HCT116 (cell line): ENCODE measurements at regions not wholly inside any gene's neighbourhood (a gene's known extent, or its start where the extent isn't known, plus 50 kb on each side); places are given as distances from the start of the nearest gene placed in this dataset.

Experiments used
- ATAC-seq: fragments of 200-7000 bp; cut with Tn5 transposase; 2 replicates; pipeline ENCODE4 v1.9.1; 2020; ENCODE audit warnings: mild to moderate bottlenecking, moderate library complexity
- BruUV-seq: library from RNA; stranded (reverse); fragments of 400-500 nt; replicated peaks from 2 replicates; lab custom pipeline; 2021; lab: Mats Ljungman, UMichigan
- CTCF ChIA-PET: fragments of 300-600 bp; sonication (Branson Sonifier 250); formaldehyde crosslinking; loops from one replicate; lab custom pipeline; 2021; ENCODE audit warnings: antibody characterized with exemption; lab: Charles Lee
- POLR2A ChIA-PET: fragments of 300-600, 350-600 bp; sonication (Branson Sonifier 250); formaldehyde crosslinking; loops from one replicate; lab custom pipeline; 2021; ENCODE audit warnings: antibody characterized with exemption; lab: Charles Lee
- RAD21 ChIA-PET, 2 experiments: fragments of 300-600 bp; sonication (Branson Sonifier 250); formaldehyde crosslinking; loops; one replicate each; lab custom pipeline; 2023; ENCODE audit warnings: low total read pairs in 2 of 2; ENCODE audit not compliant: uncharacterized antibody in 2 of 2, unreplicated experiment in 2 of 2, low non-redundant PET in 1 of 2; lab: Charles Lee
- DNase-seq: peaks from one replicate; pipeline ENCODE4 v3.0.0-alpha.2; 2010; ENCODE audit warnings: low read depth, low spot score
- H2AFZ ChIP-seq: fragments of 200-600 bp; shearing (Covaris generic), sonication (generic); 2 replicates; pipeline ENCODE4 v1.6.1; 2017; ENCODE audit warnings: low read depth, mixed run types, mixed read lengths, antibody characterized with exemption, low read length; ENCODE audit not compliant: poor library complexity, severe bottlenecking
- H3K27ac ChIP-seq: 2 replicates; pipeline ENCODE4 v1.5.1; 2012; ENCODE audit warnings: low read depth, low read length
- H3K27me3 ChIP-seq: fragments of 200-600 bp; sonication (generic); 2 replicates; pipeline ENCODE4 v1.6.1; 2016; ENCODE audit warnings: mixed run types, low read length, mixed read lengths; ENCODE audit not compliant: insufficient read depth
- H3K36me3 ChIP-seq, 2 experiments: fragments of 200-500 bp in 1 of 2; fragments of 200-600 bp in 1 of 2; sonication (Bioruptor generic) in 1 of 2; sonication (generic) in 1 of 2; 2 replicates each; pipeline versions ENCODE4 v1.5.1 to v1.6.1; 2014 to 2016; ENCODE audit warnings: low read length in 2 of 2, inconsistent platforms in 1 of 2, mixed read lengths in 1 of 2, mixed run types in 1 of 2; ENCODE audit not compliant: insufficient read depth in 2 of 2, control insufficient read depth in 1 of 2
- H3K4me1 ChIP-seq, 2 experiments: fragments of 200-600 bp in 1 of 2; sonication (generic) in 1 of 2; 2 replicates each; pipeline versions ENCODE4 v1.5.1 to v1.6.1; 2012 to 2017; ENCODE audit warnings: low read length in 2 of 2, inconsistent platforms in 1 of 2, mild to moderate bottlenecking in 1 of 2, mixed read lengths in 1 of 2, mixed run types in 1 of 2, moderate library complexity in 1 of 2; ENCODE audit not compliant: insufficient read depth in 2 of 2, control insufficient read depth in 1 of 2
- H3K4me2 ChIP-seq: fragments of 200-600 bp; sonication (generic); 2 replicates; pipeline ENCODE4 v1.6.1; 2017; ENCODE audit warnings: mixed run types, low read length, mixed read lengths
- H3K4me3 ChIP-seq, 2 experiments: fragments of 200-600 bp in 1 of 2; sonication (generic) in 1 of 2; replicated peaks in 1 of 2; 2 replicates each; pipeline ENCODE4 v1.5.1; 2011 to 2016; ENCODE audit warnings: low read length in 2 of 2, control low read depth in 1 of 2, low read depth in 1 of 2, mild to moderate bottlenecking in 1 of 2, mixed read lengths in 1 of 2, mixed run types in 1 of 2
- H3K79me2 ChIP-seq: fragments of 200-600 bp; sonication (generic); 2 replicates; pipeline ENCODE4 v1.6.1; 2017; ENCODE audit warnings: mild to moderate bottlenecking, mixed run types, low read length, moderate library complexity, mixed read lengths; ENCODE audit not compliant: insufficient read depth
- H3K9ac ChIP-seq: fragments of 200-600 bp; sonication (generic); 2 replicates; pipeline ENCODE4 v1.6.1; 2016; ENCODE audit warnings: low read length, mixed read lengths
- H3K9me2 ChIP-seq: fragments of 200-600 bp; sonication (generic), shearing (Covaris generic); 2 replicates; pipeline ENCODE4 v1.6.1; 2017; ENCODE audit warnings: mixed run types, mild to moderate bottlenecking, moderate library complexity; ENCODE audit not compliant: insufficient read depth
- H3K9me3 ChIP-seq, 2 experiments: fragments of 200-500 bp in 1 of 2; fragments of 200-600 bp in 1 of 2; sonication (Bioruptor generic) in 1 of 2; sonication (generic) in 1 of 2; 2 replicates each; pipeline ENCODE4 v1.6.1; 2014 to 2017; ENCODE audit warnings: low read length in 2 of 2, mixed read lengths in 2 of 2, inconsistent platforms in 1 of 2, low read depth in 1 of 2, mild to moderate bottlenecking in 1 of 2, mixed run types in 1 of 2, moderate library complexity in 1 of 2; ENCODE audit not compliant: control insufficient read depth in 1 of 2, insufficient read depth in 1 of 2
- H4K20me1 ChIP-seq: fragments of 200-600 bp; sonication (generic), shearing (Covaris generic); 2 replicates; pipeline ENCODE4 v1.6.1; 2017; ENCODE audit warnings: mixed run types, mild to moderate bottlenecking, moderate library complexity; ENCODE audit not compliant: insufficient read depth
- EGR1 ChIP-seq: IDR thresholded peaks from 2 replicates; pipeline ENCODE4 v1.6.1; 2012; ENCODE audit warnings: low read depth
- ELF1 ChIP-seq: IDR thresholded peaks from 2 replicates; pipeline ENCODE4 v1.6.1; 2012; ENCODE audit warnings: low read depth, borderline replicate concordance
- EZH2phosphoT487 ChIP-seq: fragments of 200-600 bp; IDR thresholded peaks from 2 replicates; pipeline ENCODE4 v1.6.1; 2018; ENCODE audit warnings: antibody characterized with exemption, borderline replicate concordance
- FOSL1 ChIP-seq: IDR thresholded peaks from 2 replicates; pipeline ENCODE4 v1.6.1; 2012; ENCODE audit warnings: low read depth
- JUND ChIP-seq: IDR thresholded peaks from 2 replicates; pipeline ENCODE4 v1.6.1; 2012
- POLR2A ChIP-seq: IDR thresholded peaks from 2 replicates; pipeline ENCODE4 v1.7.0; 2011; ENCODE audit warnings: borderline replicate concordance; ENCODE audit not compliant: insufficient read depth, insufficient read length; ENCODE audit errors: extremely low read depth
- SIN3A ChIP-seq: IDR thresholded peaks from 2 replicates; pipeline ENCODE4 v1.6.1; 2012; ENCODE audit warnings: low read depth
- ZNF274 ChIP-seq: fragments of 200-500 bp; sonication (Bioruptor generic); IDR thresholded peaks from 2 replicates; pipeline ENCODE4 v1.6.1; 2014; ENCODE audit warnings: mild to moderate bottlenecking, low read depth, low read length, inconsistent platforms
- intact Hi-C: fragments of 100-400 bp; cut with micrococcal nuclease; formaldehyde crosslinking; loops from 2 replicates; pipeline ENCODE4 v1.10.0; 2022
- TF ChIP-seq, protein P1 (sequence below), 3 experiments: fragments of 200-600 bp in 1 of 3; sonication (generic) in 1 of 3; IDR thresholded peaks in 2 of 3; conservative IDR thresholded peaks in 1 of 3; 2 replicates each; pipeline ENCODE4 v1.5.1; 2012 to 2017; ENCODE audit warnings: low read depth in 2 of 3, low read length in 2 of 3, antibody characterized with exemption in 1 of 3, borderline replicate concordance in 1 of 3, control low read depth in 1 of 3, mild to moderate bottlenecking in 1 of 3, mixed read lengths in 1 of 3, mixed run types in 1 of 3, moderate library complexity in 1 of 3; ENCODE audit not compliant: insufficient read depth in 1 of 3
- TF ChIP-seq, protein P2 (sequence below): IDR thresholded peaks from 2 replicates; pipeline ENCODE4 v1.6.1; 2012
- TF ChIP-seq, protein P3 (sequence below): IDR thresholded peaks from 2 replicates; pipeline ENCODE4 v1.6.1; 2012

DNA sequence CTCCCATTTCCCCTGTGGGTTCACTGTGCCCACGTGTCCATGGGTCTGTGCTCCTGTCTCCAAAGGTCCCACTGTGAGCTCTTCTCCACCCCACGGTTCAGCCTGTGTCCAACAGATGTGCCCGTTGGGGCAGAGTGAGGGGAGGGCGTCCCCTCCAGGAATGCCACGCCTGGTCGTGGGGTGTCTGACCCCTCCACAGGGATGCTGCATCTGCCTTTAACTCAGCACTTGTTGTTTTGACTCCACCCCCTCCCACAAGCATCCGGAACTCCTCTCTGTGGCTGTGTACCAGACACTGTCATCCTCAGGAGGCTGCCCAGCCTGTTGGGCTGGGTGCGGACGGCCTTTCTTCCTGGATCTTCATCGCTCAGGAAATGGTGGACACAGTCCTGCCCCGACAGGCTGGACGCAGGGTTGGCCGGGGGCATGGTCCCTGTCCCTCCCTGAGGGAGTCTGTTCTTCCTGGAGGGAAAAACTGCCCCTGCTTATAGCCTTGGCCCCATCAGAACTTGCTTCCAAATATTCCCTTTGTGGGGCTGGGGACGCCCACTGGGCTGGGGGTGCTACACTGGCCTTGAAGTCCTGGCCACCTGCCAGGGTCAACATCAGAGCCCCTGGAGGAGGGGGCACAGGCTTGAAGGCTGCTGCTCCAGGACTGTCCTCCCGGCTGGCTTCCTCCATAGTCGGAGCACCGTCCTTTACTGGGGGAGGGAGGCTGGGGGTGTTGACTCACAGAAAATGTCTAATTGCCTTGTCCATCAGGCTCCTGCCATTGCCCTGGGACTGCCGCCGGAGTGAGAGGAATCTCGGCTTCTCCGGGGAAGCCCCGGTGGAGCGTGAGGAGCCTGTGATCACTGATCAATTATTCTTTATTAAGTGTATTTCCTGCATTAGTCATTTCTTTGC is 182.0 kb upstream of the C1orf174 start (continued):
- TF ChIP-seq EZH2phosphoT487 (no peak), ZNF274 (no peak), ELF1 (no peak), EGR1 (no peak), POLR2A (no peak)
- TF ChIP-seq, protein P1, sequence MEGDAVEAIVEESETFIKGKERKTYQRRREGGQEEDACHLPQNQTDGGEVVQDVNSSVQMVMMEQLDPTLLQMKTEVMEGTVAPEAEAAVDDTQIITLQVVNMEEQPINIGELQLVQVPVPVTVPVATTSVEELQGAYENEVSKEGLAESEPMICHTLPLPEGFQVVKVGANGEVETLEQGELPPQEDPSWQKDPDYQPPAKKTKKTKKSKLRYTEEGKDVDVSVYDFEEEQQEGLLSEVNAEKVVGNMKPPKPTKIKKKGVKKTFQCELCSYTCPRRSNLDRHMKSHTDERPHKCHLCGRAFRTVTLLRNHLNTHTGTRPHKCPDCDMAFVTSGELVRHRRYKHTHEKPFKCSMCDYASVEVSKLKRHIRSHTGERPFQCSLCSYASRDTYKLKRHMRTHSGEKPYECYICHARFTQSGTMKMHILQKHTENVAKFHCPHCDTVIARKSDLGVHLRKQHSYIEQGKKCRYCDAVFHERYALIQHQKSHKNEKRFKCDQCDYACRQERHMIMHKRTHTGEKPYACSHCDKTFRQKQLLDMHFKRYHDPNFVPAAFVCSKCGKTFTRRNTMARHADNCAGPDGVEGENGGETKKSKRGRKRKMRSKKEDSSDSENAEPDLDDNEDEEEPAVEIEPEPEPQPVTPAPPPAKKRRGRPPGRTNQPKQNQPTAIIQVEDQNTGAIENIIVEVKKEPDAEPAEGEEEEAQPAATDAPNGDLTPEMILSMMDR (IDR thresholded peaks at IDR 0.05 in 2 of 3, conservative IDR thresholded peaks at IDR 0.05 in 1 of 3; ENCODE audit: borderline replicate concordance in 1 of 3, insufficient read depth in 1 of 3, low read depth in 2 of 3, low read length in 2 of 3), result no peak
- TF ChIP-seq, protein P2, sequence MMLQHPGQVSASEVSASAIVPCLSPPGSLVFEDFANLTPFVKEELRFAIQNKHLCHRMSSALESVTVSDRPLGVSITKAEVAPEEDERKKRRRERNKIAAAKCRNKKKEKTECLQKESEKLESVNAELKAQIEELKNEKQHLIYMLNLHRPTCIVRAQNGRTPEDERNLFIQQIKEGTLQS, result no peak

DNA sequence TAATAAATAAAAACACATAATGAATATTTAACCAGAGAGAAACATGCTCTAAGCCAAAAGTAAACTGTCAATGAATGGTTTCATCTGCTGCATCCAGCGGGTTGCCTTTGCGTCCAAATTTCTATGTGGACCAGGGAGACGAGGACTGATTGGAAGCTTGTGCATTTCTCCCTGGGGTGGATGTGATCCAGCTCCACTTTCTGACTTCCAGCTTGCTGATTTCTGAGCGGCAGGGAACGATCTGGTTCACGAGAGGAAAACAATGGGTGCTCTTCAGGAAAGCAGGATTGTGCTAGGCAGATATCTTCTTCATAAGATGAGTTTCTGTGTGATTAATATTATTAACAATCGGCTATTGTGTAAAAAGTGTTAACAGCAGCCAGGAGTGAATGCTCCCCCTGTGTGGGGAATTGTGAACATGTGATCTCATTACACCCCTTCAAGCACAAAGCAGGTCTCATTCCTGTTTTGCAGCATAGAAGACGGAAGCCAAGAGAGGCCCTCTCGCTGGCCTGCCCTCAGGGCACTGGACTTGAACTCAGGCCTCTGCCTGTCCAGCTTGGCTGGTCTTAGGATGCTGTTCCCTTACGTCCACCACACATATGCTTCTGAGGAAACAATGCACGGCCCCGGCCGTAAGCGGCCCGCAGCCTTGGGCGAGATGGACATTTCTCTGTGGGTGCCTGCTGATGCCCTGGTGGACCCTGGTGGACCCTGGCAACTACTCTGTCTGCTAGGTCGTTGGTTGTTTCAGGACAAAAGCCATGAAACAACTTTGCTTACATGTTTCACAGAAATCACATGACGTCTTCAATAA is 183.4 kb upstream of the C1orf174 start:
- Histone ChIP-seq H3K9me3 (no peaks in the 10 kb centered on the region), H3K9ac (no peak overlapping the region), H3K27me3 (peaks cover 12% of the 10 kb centered on the region; the same call in 1 of the 2 replicates), H3K9me2 (no peaks in the 10 kb centered on the region), H3K36me3 (no peaks in the 10 kb centered on the region), H3K4me1 (no peaks in the 10 kb centered on the region), H3K79me2 (no peaks in the 10 kb centered on the region), H2AFZ (no peak overlapping the region), H3K4me2 (no peak overlapping the region), H4K20me1 (no peaks in the 10 kb centered on the region), H3K27ac (no peak overlapping the region), H3K4me3 (no peak overlapping the region)
- no peak for ATAC-seq
- CTCF ChIA-PET, result no interaction called here
- RAD21 ChIA-PET, result no interaction called here
- DNase-seq, result no peak
- intact Hi-C loops, result no loop called here
- POLR2A ChIA-PET, result no interaction called here
- TF ChIP-seq, protein P3, sequence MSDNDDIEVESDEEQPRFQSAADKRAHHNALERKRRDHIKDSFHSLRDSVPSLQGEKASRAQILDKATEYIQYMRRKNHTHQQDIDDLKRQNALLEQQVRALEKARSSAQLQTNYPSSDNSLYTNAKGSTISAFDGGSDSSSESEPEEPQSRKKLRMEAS, result no peak
- no peak for TF ChIP-seq ZNF274
- TF ChIP-seq EGR1, result no peak
- no peak for TF ChIP-seq FOSL1
- TF ChIP-seq JUND, result no peak
- TF ChIP-seq SIN3A, result no peak
- BruUV-seq, result no TSS peak
